HepG2 (cell line): ENCODE measurements at regions not wholly inside any gene's neighbourhood (a gene's known extent, or its start where the extent isn't known, plus 50 kb on each side); places are given as distances from the start of the nearest gene placed in this dataset.
"Not testable (repeated sequence)": the region's sequence is repeated elsewhere in the genome, so short reads cannot be mapped to it uniquely, and the experiment has no call there.

Experiments
- ATAC-seq: fragments of 200-7000 bp; cut with Tn5 transposase; 3 replicates; pipeline ENCODE4 v1.9.1; 2020; ENCODE audit warnings: mild to moderate bottlenecking, moderate library complexity
- BruUV-seq: library from RNA; stranded (reverse); fragments of 400-500 nt; replicated peaks from 2 replicates; lab custom pipeline; 2021; lab: Mats Ljungman, UMichigan
- CTCF ChIA-PET: fragments of 300-600 bp; formaldehyde crosslinking; extraction: SDS; loops from one replicate; lab custom pipeline; 2021; ENCODE audit warnings: low total read pairs, inconsistent platforms, low intra/inter-chr PET ratio; lab: Yijun Ruan, JAX
- POLR2A ChIA-PET: fragments of 350-600 bp; sonication (Branson Sonifier 250); formaldehyde crosslinking; loops from one replicate; lab custom pipeline; 2020; ENCODE audit warnings: antibody characterized with exemption, inconsistent platforms; lab: Yijun Ruan, JAX
- DNase-seq: peaks from one replicate; pipeline ENCODE4 v3.0.0-alpha.2; 2015; ENCODE audit warnings: low spot score
- FAIRE-seq: peaks from 3 replicates; lab custom pipeline; 2011; peaks lifted over from hg19 to GRCh38; lab: Jason Lieb, UNC
- H2AFZ ChIP-seq: one replicate; pipeline ENCODE4 v1.6.1; 2011; ENCODE audit warnings: low read length, inconsistent platforms
- H3K27ac ChIP-seq: fragments of 300-600 bp; 3 replicates; pipeline ENCODE4 v1.8.0; 2011; ENCODE audit warnings: mixed run types, mild to moderate bottlenecking, mixed read lengths, low read length, inconsistent platforms; ENCODE audit not compliant: insufficient read depth; ENCODE audit errors: extremely low read length
- H3K27me3 ChIP-seq, 2 experiments: fragments of 200-600 bp in 1 of 2; 2 replicates in 1 of 2; 3 replicates in 1 of 2; pipeline versions ENCODE4 v1.6.0 to v1.8.0; 2011; ENCODE audit warnings: low read length in 2 of 2, mild to moderate bottlenecking in 2 of 2, moderate library complexity in 2 of 2, inconsistent platforms in 1 of 2; ENCODE audit not compliant: insufficient read depth in 2 of 2, control insufficient read depth in 1 of 2
- H3K36me3 ChIP-seq, 2 experiments: fragments of 200-600 bp in 1 of 2; replicated peaks in 1 of 2; 2 replicates in 1 of 2; 3 replicates in 1 of 2; pipeline versions ENCODE4 v1.5.1 to v1.8.0; 2011; ENCODE audit warnings: low read length in 2 of 2, inconsistent platforms in 1 of 2; ENCODE audit not compliant: insufficient read depth in 2 of 2, control insufficient read depth in 1 of 2
- H3K4me1 ChIP-seq: 2 replicates; pipeline ENCODE4 v1.5.1; 2012; ENCODE audit warnings: low read length, inconsistent platforms; ENCODE audit not compliant: insufficient read depth
- H3K4me2 ChIP-seq: 2 replicates; pipeline ENCODE4 v1.6.0; 2011; ENCODE audit warnings: low read depth, low read length, inconsistent platforms
- H3K4me3 ChIP-seq, 3 experiments: fragments of 200-600 bp in 1 of 3; sonication (generic), shearing (Covaris generic) in 1 of 3; replicated peaks in 1 of 3; 2 replicates each; pipeline ENCODE4 v1.5.1; 2011 to 2016; ENCODE audit warnings: low read length in 3 of 3, inconsistent platforms in 2 of 3, low read depth in 2 of 3, mild to moderate bottlenecking in 2 of 3, control low read depth in 1 of 3, mixed read lengths in 1 of 3; ENCODE audit not compliant: insufficient read depth in 1 of 3
- H3K79me2 ChIP-seq: one replicate; pipeline ENCODE4 v1.6.1; 2011; ENCODE audit warnings: low read length, inconsistent platforms; ENCODE audit not compliant: insufficient read depth
- H3K9ac ChIP-seq: 2 replicates; pipeline ENCODE4 v1.6.0; 2011; ENCODE audit warnings: mild to moderate bottlenecking, low read depth, low read length, inconsistent platforms; ENCODE audit not compliant: insufficient read depth
- H3K9me3 ChIP-seq: 2 replicates; pipeline ENCODE4 v1.5.1; 2012; ENCODE audit warnings: mild to moderate bottlenecking, low read length
- H4K20me1 ChIP-seq: 2 replicates; pipeline ENCODE4 v1.6.0; 2011; ENCODE audit warnings: inconsistent platforms, mild to moderate bottlenecking, low read length, moderate library complexity; ENCODE audit not compliant: insufficient read depth
- WGBS: methylation state at CpG from one replicate; pipeline ENCODE4 v1.1.6; 2017; ENCODE audit warnings: low lambda C conversion rate; 5-methylcytosine and 5-hydroxymethylcytosine counted together
- in situ Hi-C: cut with HindIII; loops from 2 replicates; pipeline ENCODE4 v1.10.0; 2017; ENCODE audit warnings: low pct_unique_long_range_greater_than_20kb; ENCODE audit not compliant: extremely low pct_ligation_motif_present
- intact Hi-C: fragments of 100-400 bp; cut with micrococcal nuclease; formaldehyde crosslinking; loops from one replicate; pipeline ENCODE4 v1.10.0; 2022; ENCODE audit not compliant: unreplicated experiment

DNA sequence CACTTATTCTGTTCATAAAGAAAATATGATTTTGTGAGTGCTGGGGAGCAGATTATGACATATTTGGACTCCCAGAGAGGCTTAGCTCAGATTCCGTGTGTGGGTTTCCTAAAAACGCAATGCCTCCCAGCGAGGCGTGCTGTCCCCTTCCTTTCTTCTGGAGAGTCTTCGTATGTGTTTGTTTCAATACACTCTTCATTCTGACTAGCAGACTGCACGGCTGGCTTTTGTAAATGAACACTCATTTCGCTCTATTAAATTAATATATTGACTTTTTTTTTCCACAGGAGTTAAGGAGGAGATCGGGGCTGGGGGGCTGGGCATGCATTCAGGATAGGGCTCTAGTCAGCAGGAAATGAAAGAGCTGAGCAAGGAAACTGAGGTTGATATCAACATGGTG lies 102.3 kb downstream of the KBTBD2 start:
- ATAC-seq, CTCF ChIA-PET, FAIRE-seq, H4K20me1 ChIP-seq, H3K4me1 ChIP-seq, H3K27ac ChIP-seq, in situ Hi-C loops, H3K9me3 ChIP-seq, H3K4me2 ChIP-seq, POLR2A ChIA-PET, H3K79me2 ChIP-seq, BruUV-seq, intact Hi-C loops, H3K4me3 ChIP-seq, H2AFZ ChIP-seq, H3K36me3 ChIP-seq, H3K27me3 ChIP-seq, H3K9ac ChIP-seq, DNase-seq: not testable (repeated sequence)
- WGBS: 95% methylated on average over 8 of the region's 8 CpGs

DNA sequence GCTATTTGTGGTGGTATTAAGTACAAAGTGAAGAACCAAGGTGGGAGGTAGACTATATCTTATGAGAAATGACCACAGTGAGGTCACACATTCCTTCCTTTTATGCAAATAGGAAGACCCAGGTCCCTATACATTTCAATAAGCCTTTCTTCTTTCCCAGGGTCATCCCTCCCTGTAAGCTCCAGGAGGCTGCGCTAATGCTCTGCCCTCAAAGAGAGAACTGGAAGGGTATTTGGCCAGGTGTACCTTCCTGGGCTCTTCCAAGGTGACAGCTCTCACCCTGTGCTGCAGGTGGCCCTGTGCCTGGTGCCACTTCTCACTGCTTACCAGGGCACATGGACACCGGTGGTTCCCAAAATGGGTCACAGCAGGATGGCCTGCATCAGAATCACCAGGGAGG lies 103.4 kb downstream of the KBTBD2 start:
- H3K9me3 ChIP-seq, H3K79me2 ChIP-seq, H3K36me3 ChIP-seq, H3K4me3 ChIP-seq, H3K4me2 ChIP-seq, DNase-seq, H4K20me1 ChIP-seq, H3K27me3 ChIP-seq, intact Hi-C loops, CTCF ChIA-PET, ATAC-seq, H3K27ac ChIP-seq, BruUV-seq, FAIRE-seq, H3K9ac ChIP-seq, in situ Hi-C loops, H2AFZ ChIP-seq, POLR2A ChIA-PET, H3K4me1 ChIP-seq: not testable (repeated sequence)
- 100% methylated on average over 1 of the region's 2 CpGs for WGBS

DNA sequence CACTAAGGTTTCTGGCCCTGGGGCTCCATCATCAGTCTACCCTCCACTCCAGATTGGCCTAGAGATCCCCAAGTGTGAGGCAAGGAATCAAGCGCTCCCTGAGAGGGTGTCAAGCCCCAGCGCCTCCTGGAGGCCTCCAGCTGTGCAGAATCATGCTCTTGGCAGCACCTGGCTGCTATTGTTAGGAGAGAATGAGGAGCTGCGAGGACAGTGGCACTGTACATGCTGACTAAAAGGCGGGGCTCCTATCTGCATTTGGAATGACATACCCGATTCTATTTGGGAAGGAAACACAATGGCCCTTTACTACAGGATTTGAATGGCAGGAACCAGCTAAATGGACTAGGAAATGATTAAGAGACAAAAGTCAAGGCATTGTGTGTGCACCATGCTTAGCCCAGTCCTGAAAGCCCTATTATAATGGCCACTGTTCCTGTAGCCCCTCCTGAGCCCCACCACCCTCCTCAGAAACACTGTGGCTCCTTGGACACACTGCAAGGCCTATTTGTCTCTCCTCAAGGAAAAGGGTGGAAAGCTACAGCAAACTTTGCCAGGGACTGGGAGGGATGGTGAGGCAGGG lies 106.1 kb downstream of the KBTBD2 start:
- WGBS: 82% methylated on average over 5 of the region's 5 CpGs
- H3K9me3 ChIP-seq, H2AFZ ChIP-seq, H3K4me2 ChIP-seq, H3K36me3 ChIP-seq, H3K27me3 ChIP-seq, H3K79me2 ChIP-seq, in situ Hi-C loops, ATAC-seq, CTCF ChIA-PET, intact Hi-C loops, H4K20me1 ChIP-seq, H3K4me3 ChIP-seq, H3K27ac ChIP-seq, BruUV-seq, POLR2A ChIA-PET, H3K4me1 ChIP-seq, DNase-seq, FAIRE-seq, H3K9ac ChIP-seq: not testable (repeated sequence)
